HepG2 (cell line): ENCODE measurements at regions not wholly inside any gene's neighbourhood (a gene's known extent, or its start where the extent isn't known, plus 50 kb on each side); places are given as distances from the start of the nearest gene placed in this dataset.

ENCODE experiments used
- ATAC-seq: fragments of 200-7000 bp; cut with Tn5 transposase; 3 replicates; pipeline ENCODE4 v1.9.1; 2020; ENCODE audit warnings: mild to moderate bottlenecking, moderate library complexity
- BruUV-seq: library from RNA; stranded (reverse); fragments of 400-500 nt; replicated peaks from 2 replicates; lab custom pipeline; 2021; lab: Mats Ljungman, UMichigan
- CTCF ChIA-PET: fragments of 300-600 bp; formaldehyde crosslinking; extraction: SDS; loops from one replicate; lab custom pipeline; 2021; ENCODE audit warnings: low total read pairs, inconsistent platforms, low intra/inter-chr PET ratio; lab: Yijun Ruan, JAX
- POLR2A ChIA-PET: fragments of 350-600 bp; sonication (Branson Sonifier 250); formaldehyde crosslinking; loops from one replicate; lab custom pipeline; 2020; ENCODE audit warnings: antibody characterized with exemption, inconsistent platforms; lab: Yijun Ruan, JAX
- DNase-seq: peaks from one replicate; pipeline ENCODE4 v3.0.0-alpha.2; 2015; ENCODE audit warnings: low spot score
- FAIRE-seq: peaks from 3 replicates; lab custom pipeline; 2011; peaks lifted over from hg19 to GRCh38; lab: Jason Lieb, UNC
- H2AFZ ChIP-seq: one replicate; pipeline ENCODE4 v1.6.1; 2011; ENCODE audit warnings: low read length, inconsistent platforms
- H3K27ac ChIP-seq: fragments of 300-600 bp; 3 replicates; pipeline ENCODE4 v1.8.0; 2011; ENCODE audit warnings: mixed run types, mild to moderate bottlenecking, mixed read lengths, low read length, inconsistent platforms; ENCODE audit not compliant: insufficient read depth; ENCODE audit errors: extremely low read length
- H3K27me3 ChIP-seq, 2 experiments: fragments of 200-600 bp in 1 of 2; 2 replicates in 1 of 2; 3 replicates in 1 of 2; pipeline versions ENCODE4 v1.6.0 to v1.8.0; 2011; ENCODE audit warnings: low read length in 2 of 2, mild to moderate bottlenecking in 2 of 2, moderate library complexity in 2 of 2, inconsistent platforms in 1 of 2; ENCODE audit not compliant: insufficient read depth in 2 of 2, control insufficient read depth in 1 of 2
- H3K36me3 ChIP-seq, 2 experiments: fragments of 200-600 bp in 1 of 2; replicated peaks in 1 of 2; 2 replicates in 1 of 2; 3 replicates in 1 of 2; pipeline versions ENCODE4 v1.5.1 to v1.8.0; 2011; ENCODE audit warnings: low read length in 2 of 2, inconsistent platforms in 1 of 2; ENCODE audit not compliant: insufficient read depth in 2 of 2, control insufficient read depth in 1 of 2
- H3K4me1 ChIP-seq: 2 replicates; pipeline ENCODE4 v1.5.1; 2012; ENCODE audit warnings: low read length, inconsistent platforms; ENCODE audit not compliant: insufficient read depth
- H3K4me2 ChIP-seq: 2 replicates; pipeline ENCODE4 v1.6.0; 2011; ENCODE audit warnings: low read depth, low read length, inconsistent platforms
- H3K4me3 ChIP-seq, 3 experiments: fragments of 200-600 bp in 1 of 3; sonication (generic), shearing (Covaris generic) in 1 of 3; replicated peaks in 1 of 3; 2 replicates each; pipeline ENCODE4 v1.5.1; 2011 to 2016; ENCODE audit warnings: low read length in 3 of 3, inconsistent platforms in 2 of 3, low read depth in 2 of 3, mild to moderate bottlenecking in 2 of 3, control low read depth in 1 of 3, mixed read lengths in 1 of 3; ENCODE audit not compliant: insufficient read depth in 1 of 3
- H3K79me2 ChIP-seq: one replicate; pipeline ENCODE4 v1.6.1; 2011; ENCODE audit warnings: low read length, inconsistent platforms; ENCODE audit not compliant: insufficient read depth
- H3K9ac ChIP-seq: 2 replicates; pipeline ENCODE4 v1.6.0; 2011; ENCODE audit warnings: mild to moderate bottlenecking, low read depth, low read length, inconsistent platforms; ENCODE audit not compliant: insufficient read depth
- H3K9me3 ChIP-seq: 2 replicates; pipeline ENCODE4 v1.5.1; 2012; ENCODE audit warnings: mild to moderate bottlenecking, low read length
- H4K20me1 ChIP-seq: 2 replicates; pipeline ENCODE4 v1.6.0; 2011; ENCODE audit warnings: inconsistent platforms, mild to moderate bottlenecking, low read length, moderate library complexity; ENCODE audit not compliant: insufficient read depth
- CHD4 ChIP-seq: fragments of 200-600 bp; sonication (generic); IDR thresholded peaks from 2 replicates; pipeline ENCODE4 v1.7.0; 2017; ENCODE audit warnings: mild to moderate bottlenecking, low read length, borderline replicate concordance
- ESRRA ChIP-seq: sonication (generic); formaldehyde crosslinking; IDR thresholded peaks from 2 replicates; pipeline ENCODE4 v1.5.1; 2020; ENCODE audit warnings: mild to moderate bottlenecking, low read depth, missing genetic modification reagents
- NFYB ChIP-seq: sonication (generic); formaldehyde crosslinking; IDR thresholded peaks from 2 replicates; pipeline ENCODE4 v1.4.0; 2020; ENCODE audit warnings: missing genetic modification reagents
- RFXANK ChIP-seq: IDR thresholded peaks from 2 replicates; pipeline ENCODE4 v1.6.1; 2016
- SALL2 ChIP-seq: sonication (generic); formaldehyde crosslinking; IDR thresholded peaks from 2 replicates; pipeline ENCODE4 v1.8.1; 2023; ENCODE audit warnings: mild to moderate bottlenecking, missing genetic modification reagents, inconsistent platforms
- SMAD9 ChIP-seq: sonication (generic); formaldehyde crosslinking; IDR thresholded peaks from 2 replicates; pipeline ENCODE4 v1.5.1; 2020; ENCODE audit warnings: mild to moderate bottlenecking, missing genetic modification reagents
- ZNF550 ChIP-seq: sonication (generic); formaldehyde crosslinking; IDR thresholded peaks from 2 replicates; pipeline ENCODE4 v1.4.0; 2020; ENCODE audit warnings: mild to moderate bottlenecking, missing genetic modification reagents, borderline replicate concordance
- ZNF737 ChIP-seq: sonication (generic); formaldehyde crosslinking; IDR thresholded peaks from 2 replicates; pipeline ENCODE4 v1.5.0; 2020; ENCODE audit warnings: missing genetic modification reagents, mild to moderate bottlenecking, borderline replicate concordance
- WGBS: methylation state at CpG from one replicate; pipeline ENCODE4 v1.1.6; 2017; ENCODE audit warnings: low lambda C conversion rate; 5-methylcytosine and 5-hydroxymethylcytosine counted together
- in situ Hi-C: cut with HindIII; loops from 2 replicates; pipeline ENCODE4 v1.10.0; 2017; ENCODE audit warnings: low pct_unique_long_range_greater_than_20kb; ENCODE audit not compliant: extremely low pct_ligation_motif_present
- intact Hi-C: fragments of 100-400 bp; cut with micrococcal nuclease; formaldehyde crosslinking; loops from one replicate; pipeline ENCODE4 v1.10.0; 2022; ENCODE audit not compliant: unreplicated experiment
- TF ChIP-seq, protein P1 (sequence below): sonication (generic); formaldehyde crosslinking; IDR thresholded peaks from 2 replicates; pipeline ENCODE4 v1.4.0; 2020; ENCODE audit warnings: mild to moderate bottlenecking, missing genetic modification reagents
- TF ChIP-seq, protein P2 (sequence below), 2 experiments: sonication (generic) in 1 of 2; formaldehyde crosslinking in 1 of 2; IDR thresholded peaks; 2 replicates each; pipeline versions ENCODE4 v1.4.0 to v1.6.1; 2018 to 2020; ENCODE audit warnings: missing genetic modification reagents in 2 of 2, borderline replicate concordance in 1 of 2, low read depth in 1 of 2, mild to moderate bottlenecking in 1 of 2, missing biosample characterization in 1 of 2

DNA sequence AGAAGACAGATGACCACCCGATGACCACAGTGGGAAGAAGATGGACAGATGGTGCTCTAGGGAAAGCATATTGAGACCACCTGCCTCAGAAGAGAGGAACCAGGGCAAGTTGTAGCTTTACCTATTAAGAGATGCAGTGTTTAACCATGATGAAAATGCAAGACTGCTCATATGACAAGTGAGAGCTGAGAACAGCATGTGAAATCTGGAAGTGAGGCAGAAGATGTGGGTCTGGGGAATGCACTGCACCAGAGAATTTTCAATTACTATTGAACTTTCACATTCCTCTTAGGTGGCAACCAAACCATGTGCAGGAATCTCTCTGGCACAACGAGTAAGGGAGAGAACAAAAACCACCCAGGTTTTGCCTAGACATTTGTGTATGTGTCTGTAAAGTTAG, 184.8 kb upstream of the CRIM1 start:
- intact Hi-C loops: no loop called here
- no TSS peak for BruUV-seq
- H3K27ac ChIP-seq: no peak overlapping the region
- H4K20me1 ChIP-seq: no peaks in the 10 kb centered on the region
- TF ChIP-seq SALL2 (CRISPR knock-in tag) (no peak), SMAD9 (CRISPR knock-in tag) (no peak), CHD4 (no peak), ZNF550 (CRISPR knock-in tag) (no peak), ESRRA (CRISPR knock-in tag) (no peak), ZNF737 (CRISPR knock-in tag) (no peak), NFYB (CRISPR knock-in tag) (no peak), RFXANK (CRISPR knock-in tag) (no peak)
- TF ChIP-seq, protein P1, sequence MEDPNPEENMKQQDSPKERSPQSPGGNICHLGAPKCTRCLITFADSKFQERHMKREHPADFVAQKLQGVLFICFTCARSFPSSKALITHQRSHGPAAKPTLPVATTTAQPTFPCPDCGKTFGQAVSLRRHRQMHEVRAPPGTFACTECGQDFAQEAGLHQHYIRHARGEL: no peak
- TF ChIP-seq, protein P2, sequence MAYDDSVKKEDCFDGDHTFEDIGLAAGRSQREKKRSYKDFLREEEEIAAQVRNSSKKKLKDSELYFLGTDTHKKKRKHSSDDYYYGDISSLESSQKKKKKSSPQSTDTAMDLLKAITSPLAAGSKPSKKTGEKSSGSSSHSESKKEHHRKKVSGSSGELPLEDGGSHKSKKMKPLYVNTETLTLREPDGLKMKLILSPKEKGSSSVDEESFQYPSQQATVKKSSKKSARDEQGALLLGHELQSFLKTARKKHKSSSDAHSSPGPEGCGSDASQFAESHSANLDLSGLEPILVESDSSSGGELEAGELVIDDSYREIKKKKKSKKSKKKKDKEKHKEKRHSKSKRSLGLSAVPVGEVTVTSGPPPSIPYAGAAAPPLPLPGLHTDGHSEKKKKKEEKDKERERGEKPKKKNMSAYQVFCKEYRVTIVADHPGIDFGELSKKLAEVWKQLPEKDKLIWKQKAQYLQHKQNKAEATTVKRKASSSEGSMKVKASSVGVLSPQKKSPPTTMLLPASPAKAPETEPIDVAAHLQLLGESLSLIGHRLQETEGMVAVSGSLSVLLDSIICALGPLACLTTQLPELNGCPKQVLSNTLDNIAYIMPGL (CRISPR knock-in tag; IDR thresholded peaks at IDR 0.05; ENCODE audit: borderline replicate concordance in 1 of 2, low read depth in 1 of 2): no peak
- ATAC-seq (no peak), DNase-seq (no peak), FAIRE-seq (no peak)
- 7% methylated on average over 2 of the region's 2 CpGs for WGBS
- POLR2A ChIA-PET: no interaction called here
- H3K27me3 ChIP-seq: no peaks in the 10 kb centered on the region
- in situ Hi-C loops: no loop called here
- H2AFZ ChIP-seq: no peak overlapping the region
- peaks cover under 1% of the 10 kb centered on the region for H3K4me1 ChIP-seq
- no peak overlapping the region for H3K4me3 ChIP-seq
- H3K9me3 ChIP-seq: no peaks in the 10 kb centered on the region
- no peak overlapping the region for H3K9ac ChIP-seq
- CTCF ChIA-PET: no interaction called here
- no peak overlapping the region for H3K4me2 ChIP-seq
- H3K79me2 ChIP-seq: no peaks in the 10 kb centered on the region
- no peaks in the 10 kb centered on the region for H3K36me3 ChIP-seq
